ENCODE measurements at regions not wholly inside any gene's neighbourhood (a gene's known extent, or its start where the extent isn't known, plus 50 kb on each side); places are given as distances from the start of the nearest gene placed in this dataset.

DNA sequence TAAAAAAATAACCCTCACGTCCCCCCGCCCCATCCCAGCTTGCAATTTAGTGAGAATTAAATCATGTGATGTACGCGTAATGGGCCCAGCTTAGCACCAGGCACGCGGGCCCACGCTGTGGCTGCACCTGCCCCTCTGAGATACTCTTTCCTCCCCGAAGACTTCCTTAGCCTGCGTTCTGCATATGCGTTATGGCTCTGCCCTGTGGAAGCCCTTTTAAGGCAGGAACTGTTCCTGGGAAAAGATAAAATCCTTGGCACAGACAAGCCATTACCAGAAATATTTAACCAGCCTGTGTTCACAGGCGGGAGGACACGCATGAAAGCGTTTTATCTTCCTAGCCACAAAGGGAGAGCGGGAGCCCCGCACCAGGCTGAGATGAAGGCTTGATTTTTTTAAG, 311.0 kb downstream of the LRFN2 start:
- no peak overlapping the region for H3K4me3 ChIP-seq (ENCODE audit: low read depth, low read length)
- TF ChIP-seq CTCF (conservative IDR thresholded peaks at IDR 0.05; ENCODE audit: low read depth, low read length) = no peak
- no peak for DNase-seq (ENCODE audit: low read depth)

- H3K4me3 ChIP-seq (ENCODE audit: low read depth, low read length) = no peak overlapping the region
- no peak for TF ChIP-seq CTCF (conservative IDR thresholded peaks at IDR 0.05; ENCODE audit: low read depth, low read length)
- DNase-seq (ENCODE audit: low read depth) = no peak
These were observed 313.1 kb downstream of the LRFN2 start for GRCh38 chr6:40274058-40274457.

DNA sequence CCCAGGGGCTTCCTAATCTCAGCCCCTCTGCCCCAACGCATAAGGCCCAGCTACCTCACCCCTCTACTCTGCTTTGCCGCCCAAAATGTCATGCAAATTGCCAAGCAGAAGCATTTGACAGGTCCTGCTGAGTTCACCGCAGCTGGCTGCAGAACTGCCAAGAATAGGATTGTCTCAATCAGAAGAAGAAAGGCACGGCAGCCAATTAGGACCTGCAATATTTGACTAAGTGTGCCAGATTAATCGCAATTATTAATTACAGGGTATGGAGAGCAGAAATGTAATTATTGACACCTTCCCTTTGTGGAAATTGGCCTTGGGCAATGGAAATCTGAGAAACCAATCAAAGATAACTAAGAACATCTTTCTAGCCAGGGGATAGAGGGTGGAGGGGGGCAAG, 318.6 kb downstream of the LRFN2 start:
- DNase-seq (ENCODE audit: low read depth) = no peak
- no peak for TF ChIP-seq CTCF (conservative IDR thresholded peaks at IDR 0.05; ENCODE audit: low read depth, low read length)

DNA sequence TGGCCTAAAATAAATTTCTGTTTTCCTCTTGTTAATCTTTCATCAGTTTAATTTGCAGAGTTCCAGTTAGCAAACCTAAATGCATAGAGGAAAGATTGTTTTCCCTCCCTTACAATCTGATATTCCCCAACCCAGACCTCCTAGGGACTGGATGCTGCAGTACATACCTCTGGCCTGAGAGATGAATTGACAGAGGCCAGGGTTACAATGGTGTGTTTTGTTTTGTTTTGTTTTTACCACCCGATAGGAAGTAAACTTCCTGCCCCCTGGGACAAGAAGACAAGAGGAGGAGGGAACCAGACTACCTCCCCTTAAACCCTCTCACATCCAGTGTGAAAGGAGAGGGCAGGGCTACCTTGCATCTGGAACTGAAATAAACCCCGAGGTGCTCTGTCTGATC, 319.0 kb downstream of the LRFN2 start:
- DNase-seq (ENCODE audit: low read depth) = no peak
- no peak for TF ChIP-seq CTCF (conservative IDR thresholded peaks at IDR 0.05; ENCODE audit: low read depth, low read length)
- H3K4me3 ChIP-seq (ENCODE audit: low read depth, low read length) = no peak overlapping the region

More for the DNA sequence above, 318.6 kb downstream of the LRFN2 start:
- H3K4me3 ChIP-seq (ENCODE audit: low read depth, low read length) = no peak overlapping the region

DNA sequence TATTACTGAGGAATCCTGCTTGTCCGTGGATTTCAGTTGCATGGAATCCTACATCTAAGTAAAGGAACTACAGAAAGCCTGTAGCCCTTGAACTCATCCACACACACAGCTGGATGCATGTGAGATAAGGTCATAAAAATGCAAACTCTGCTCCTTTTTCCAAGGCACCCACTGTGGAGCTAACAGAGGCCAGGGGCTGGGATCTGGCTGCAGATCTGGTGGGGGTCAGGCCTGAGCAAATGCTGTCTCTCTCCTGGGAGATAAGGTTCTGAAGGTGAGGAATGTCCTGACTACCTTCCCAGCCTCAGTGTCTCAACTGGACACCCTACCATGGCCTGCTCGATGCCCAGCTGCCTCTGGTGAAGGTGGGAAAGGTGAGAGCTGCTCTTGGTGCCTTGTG, 321.5 kb downstream of the LRFN2 start:
- TF ChIP-seq CTCF (conservative IDR thresholded peaks at IDR 0.05; ENCODE audit: low read depth, low read length) = no peak
- H3K4me3 ChIP-seq (ENCODE audit: low read depth, low read length) = no peak overlapping the region
- no peak for DNase-seq (ENCODE audit: low read depth)

- DNase-seq (ENCODE audit: low read depth) = no peak
- TF ChIP-seq CTCF (conservative IDR thresholded peaks at IDR 0.05; ENCODE audit: low read depth, low read length) = no peak
- no peak overlapping the region for H3K4me3 ChIP-seq (ENCODE audit: low read depth, low read length)
These were observed 323.2 kb downstream of the LRFN2 start for GRCh38 chr6:40263970-40264369.

GRCh38 chr6:40262363-40262762, 324.8 kb downstream of the LRFN2 start:
- no peak for TF ChIP-seq CTCF (conservative IDR thresholded peaks at IDR 0.05; ENCODE audit: low read depth, low read length)
- DNase-seq (ENCODE audit: low read depth) = no peak
- H3K4me3 ChIP-seq (ENCODE audit: low read depth, low read length) = no peak overlapping the region
